ENCODE measurements at regions not wholly inside any gene's neighbourhood (a gene's known extent, or its start where the extent isn't known, plus 50 kb on each side); places are given as distances from the start of the nearest gene placed in this dataset.
A peak's percentile ranks its signal among the peaks of the same experiment; 100 is the strongest.

- no peaks in the 10 kb centered on the region for H3K9me3 ChIP-seq
- no peaks in the 10 kb centered on the region for H3K36me3 ChIP-seq
- DNase-seq: peak; percentile 41
- H3K27me3 ChIP-seq: no peaks in the 10 kb centered on the region
- H3K4me3 ChIP-seq (ENCODE audit: low read depth, low read length): no peak overlapping the region
- TF ChIP-seq CTCF (IDR thresholded peaks at IDR 0.05; ENCODE audit: low read depth, low read length): peak; percentile 49
- no peaks in the 10 kb centered on the region for H3K4me1 ChIP-seq
These were observed 389.2 kb upstream of the KLF6 start for GRCh38 chr10:4174197-4174596.

GRCh38 chr10:4170633-4171314 is 385.8 kb upstream of the KLF6 start:
- Histone ChIP-seq H3K4me3 (ENCODE audit: low read depth, low read length) (no peak overlapping the region), H3K4me1 (no peaks in the 10 kb centered on the region), H3K27me3 (no peaks in the 10 kb centered on the region), H3K9me3 (no peaks in the 10 kb centered on the region), H3K36me3 (no peaks in the 10 kb centered on the region)
- no peak for TF ChIP-seq CTCF (IDR thresholded peaks at IDR 0.05; ENCODE audit: low read depth, low read length)
- no peak for DNase-seq

GRCh38 chr10:4170181-4170580 is 385.2 kb upstream of the KLF6 start:
- no peak for TF ChIP-seq CTCF (IDR thresholded peaks at IDR 0.05; ENCODE audit: low read depth, low read length)
- H3K4me3 ChIP-seq (ENCODE audit: low read depth, low read length): no peak overlapping the region
- H3K27me3 ChIP-seq: no peaks in the 10 kb centered on the region
- H3K36me3 ChIP-seq: no peaks in the 10 kb centered on the region
- H3K9me3 ChIP-seq: no peaks in the 10 kb centered on the region
- no peaks in the 10 kb centered on the region for H3K4me1 ChIP-seq
- no peak for DNase-seq

- DNase-seq: no peak
- no peaks in the 10 kb centered on the region for H3K4me1 ChIP-seq
- H3K4me3 ChIP-seq (ENCODE audit: low read depth, low read length): no peak overlapping the region
- H3K9me3 ChIP-seq: no peaks in the 10 kb centered on the region
- no peaks in the 10 kb centered on the region for H3K27me3 ChIP-seq
- no peaks in the 10 kb centered on the region for H3K36me3 ChIP-seq
- no peak for TF ChIP-seq CTCF (IDR thresholded peaks at IDR 0.05; ENCODE audit: low read depth, low read length)
These were observed 384.4 kb upstream of the KLF6 start for GRCh38 chr10:4169448-4169847.

GRCh38 chr10:4167216-4167615 is 382.2 kb upstream of the KLF6 start:
- Histone ChIP-seq H3K36me3 (no peaks in the 10 kb centered on the region), H3K4me1 (no peaks in the 10 kb centered on the region), H3K4me3 (ENCODE audit: low read depth, low read length) (no peak overlapping the region), H3K27me3 (no peaks in the 10 kb centered on the region), H3K9me3 (no peaks in the 10 kb centered on the region)
- no peak for DNase-seq
- no peak for TF ChIP-seq CTCF (IDR thresholded peaks at IDR 0.05; ENCODE audit: low read depth, low read length)

- TF ChIP-seq CTCF (IDR thresholded peaks at IDR 0.05; ENCODE audit: low read depth, low read length): no peak
These were observed 377.7 kb upstream of the KLF6 start for GRCh38 chr10:4162571-4163286.

More at GRCh38 chr10:4162571-4163286, 377.7 kb upstream of the KLF6 start:
- DNase-seq: no peak
- Histone ChIP-seq H3K4me1 (no peaks in the 10 kb centered on the region), H3K27me3 (no peaks in the 10 kb centered on the region), H3K9me3 (no peaks in the 10 kb centered on the region), H3K36me3 (no peaks in the 10 kb centered on the region), H3K4me3 (ENCODE audit: low read depth, low read length) (no peak overlapping the region)
